ENCODE measurements at regions not wholly inside any gene's neighbourhood (a gene's known extent, or its start where the extent isn't known, plus 50 kb on each side); places are given as distances from the start of the nearest gene placed in this dataset.

DNA sequence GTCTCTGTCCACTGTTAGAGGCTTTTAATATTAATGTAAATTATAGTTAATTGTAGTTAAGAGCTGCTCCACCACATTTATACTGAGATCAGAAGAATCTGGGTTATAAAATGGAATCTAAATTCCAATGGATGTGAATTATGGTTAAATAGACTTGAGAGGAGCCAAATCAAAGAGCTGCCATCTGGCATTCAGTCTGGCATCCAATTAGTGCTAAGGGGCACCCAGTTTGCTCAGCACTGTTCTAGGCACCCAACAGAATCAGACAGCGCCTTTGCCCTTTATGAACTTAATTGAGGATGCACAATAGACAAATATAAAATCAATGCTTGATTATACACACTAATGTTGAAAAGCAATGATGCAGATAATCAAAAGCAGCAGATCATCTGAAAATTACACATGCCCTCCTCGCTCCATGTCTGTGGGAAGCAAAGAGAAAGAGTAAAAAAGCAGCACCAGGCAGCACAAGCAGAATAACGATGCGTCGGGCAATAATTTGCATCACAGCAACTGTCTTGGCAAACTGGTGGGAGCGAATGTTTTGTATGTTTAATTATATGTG, 310.1 kb downstream of the BRINP2 start:
- Histone ChIP-seq H3K36me3 (ENCODE audit: control insufficient read depth, insufficient read depth, low read length) (no peaks in the 10 kb centered on the region), H2AFZ (replicated peaks; ENCODE audit: low read length, poor library complexity) (no peak overlapping the region), H3K4ac (ENCODE audit: low read depth, low read length) (no peak overlapping the region), H4K91ac (ENCODE audit: insufficient read depth, low read depth, low read length) (no peak overlapping the region), H3K56ac (ENCODE audit: extremely low read depth, insufficient read depth, low read length) (no peak overlapping the region), H3K27me3 (ENCODE audit: control insufficient read depth, insufficient read depth, low read length) (no peaks in the 10 kb centered on the region), H3K9me3 (ENCODE audit: control insufficient read depth, insufficient read depth, low read length) (no peaks in the 10 kb centered on the region), H3K27ac (ENCODE audit: insufficient read depth, low read length) (no peak overlapping the region), H4K5ac (ENCODE audit: low read depth, low read length) (no peak overlapping the region), H2AK5ac (ENCODE audit: low read depth, low read length) (no peak overlapping the region), H4K20me1 (ENCODE audit: insufficient read depth, low read length) (no peaks in the 10 kb centered on the region), H2BK120ac (ENCODE audit: low read depth, low read length) (no peak overlapping the region), H3K14ac (replicated peaks; ENCODE audit: low read depth, low read length) (no peak overlapping the region), H3K23ac (ENCODE audit: low read depth, low read length) (no peak overlapping the region), H2BK20ac (ENCODE audit: low read depth, low read length) (no peak overlapping the region), H3K9me1 (ENCODE audit: insufficient read depth, low read length) (no peaks in the 10 kb centered on the region), H2BK5ac (ENCODE audit: low read depth, low read length, poor library complexity, severe bottlenecking) (no peak overlapping the region), H4K8ac (ENCODE audit: low read depth in 2 of 2, low read length in 2 of 2) (no peak overlapping the region), H2BK15ac (ENCODE audit: low read depth, low read length) (no peak overlapping the region), H3K4me3 (ENCODE audit: insufficient read depth, low read depth, low read length) (no peak overlapping the region), H3K79me1 (ENCODE audit: low read depth in 1 of 2, low read length in 2 of 2) (no peaks in the 10 kb centered on the region), H3K9ac (ENCODE audit: low read depth, low read length) (no peak overlapping the region), H3K4me2 (ENCODE audit: low read depth, low read length) (no peak overlapping the region), H3K4me1 (ENCODE audit: control insufficient read depth, insufficient read depth, low read length) (no peaks in the 10 kb centered on the region), H3K18ac (ENCODE audit: low read depth, low read length) (no peak overlapping the region), H2AK9ac (replicated peaks; ENCODE audit: low read depth, low read length, poor library complexity) (no peak overlapping the region)
- WGBS, 2 experiments (ENCODE audit: extremely low coverage in 2 of 2, insufficient read length in 1 of 2) = no CpG with 5 or more reads among the region's 6 CpGs
- intact Hi-C loops (cut with micrococcal nuclease) (no loop called here), dilution Hi-C loops (cut with HindIII; ENCODE audit: low sequenced_read_pairs, unreplicated experiment) (no loop called here), in situ Hi-C loops (cut with MboI; ENCODE audit: low sequenced_read_pairs) (no loop called here)
- POLR2A ChIA-PET (ENCODE audit: unreplicated experiment) = no interaction called here
- no peak for DNase-seq
- no peak for ATAC-seq (ENCODE audit: low read depth)
- CTCF ChIA-PET = no interaction called here
- TF ChIP-seq, protein P1, sequence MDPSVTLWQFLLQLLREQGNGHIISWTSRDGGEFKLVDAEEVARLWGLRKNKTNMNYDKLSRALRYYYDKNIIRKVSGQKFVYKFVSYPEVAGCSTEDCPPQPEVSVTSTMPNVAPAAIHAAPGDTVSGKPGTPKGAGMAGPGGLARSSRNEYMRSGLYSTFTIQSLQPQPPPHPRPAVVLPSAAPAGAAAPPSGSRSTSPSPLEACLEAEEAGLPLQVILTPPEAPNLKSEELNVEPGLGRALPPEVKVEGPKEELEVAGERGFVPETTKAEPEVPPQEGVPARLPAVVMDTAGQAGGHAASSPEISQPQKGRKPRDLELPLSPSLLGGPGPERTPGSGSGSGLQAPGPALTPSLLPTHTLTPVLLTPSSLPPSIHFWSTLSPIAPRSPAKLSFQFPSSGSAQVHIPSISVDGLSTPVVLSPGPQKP (IDR thresholded peaks at IDR 0.05; ENCODE audit: borderline replicate concordance, low read depth, low read length) = no peak
- TF ChIP-seq BHLHE40 (IDR thresholded peaks at IDR 0.05; ENCODE audit: low read depth, low read length) (no peak), FOS (IDR thresholded peaks at IDR 0.05; ENCODE audit: low read depth, low read length) (no peak), CEBPB (IDR thresholded peaks at IDR 0.05; ENCODE audit: low read depth, low read length) (no peak), MXI1 (IDR thresholded peaks at IDR 0.05; ENCODE audit: borderline replicate concordance, low read depth, low read length) (no peak)
- TF ChIP-seq, protein P2, sequence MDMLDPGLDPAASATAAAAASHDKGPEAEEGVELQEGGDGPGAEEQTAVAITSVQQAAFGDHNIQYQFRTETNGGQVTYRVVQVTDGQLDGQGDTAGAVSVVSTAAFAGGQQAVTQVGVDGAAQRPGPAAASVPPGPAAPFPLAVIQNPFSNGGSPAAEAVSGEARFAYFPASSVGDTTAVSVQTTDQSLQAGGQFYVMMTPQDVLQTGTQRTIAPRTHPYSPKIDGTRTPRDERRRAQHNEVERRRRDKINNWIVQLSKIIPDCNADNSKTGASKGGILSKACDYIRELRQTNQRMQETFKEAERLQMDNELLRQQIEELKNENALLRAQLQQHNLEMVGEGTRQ (IDR thresholded peaks at IDR 0.05; ENCODE audit: low read depth, low read length) = no peak
- BruUV-seq (replicated peaks) = no TSS peak
